HCT116 (cell line): ENCODE measurements at regions not wholly inside any gene's neighbourhood (a gene's known extent, or its start where the extent isn't known, plus 50 kb on each side); places are given as distances from the start of the nearest gene placed in this dataset.

Source experiments
- CBX3 ChIP-seq: IDR thresholded peaks from 2 replicates; pipeline ENCODE4 v1.6.1; 2012; ENCODE audit warnings: low read depth
- EGR1 ChIP-seq: IDR thresholded peaks from 2 replicates; pipeline ENCODE4 v1.6.1; 2012; ENCODE audit warnings: low read depth
- EZH2 ChIP-seq: fragments of 200-600 bp; sonication (generic); IDR thresholded peaks from 2 replicates; pipeline ENCODE4 v1.6.1; 2017; ENCODE audit warnings: antibody characterized with exemption, mixed run types
- EZH2phosphoT487 ChIP-seq: fragments of 200-600 bp; IDR thresholded peaks from 2 replicates; pipeline ENCODE4 v1.6.1; 2018; ENCODE audit warnings: antibody characterized with exemption, borderline replicate concordance
- POLR2A ChIP-seq: IDR thresholded peaks from 2 replicates; pipeline ENCODE4 v1.7.0; 2011; ENCODE audit warnings: borderline replicate concordance; ENCODE audit not compliant: insufficient read depth, insufficient read length; ENCODE audit errors: extremely low read depth
- POLR2AphosphoS5 ChIP-seq: IDR thresholded peaks from 2 replicates; pipeline ENCODE4 v1.6.1; 2011; ENCODE audit warnings: mild to moderate bottlenecking, low read depth, low read length, moderate library complexity
- RAD21 ChIP-seq: IDR thresholded peaks from 2 replicates; pipeline ENCODE4 v1.6.1; 2012; ENCODE audit warnings: low read depth, mild to moderate bottlenecking
- SRF ChIP-seq: IDR thresholded peaks from 2 replicates; pipeline ENCODE4 v1.6.1; 2012; ENCODE audit warnings: low read depth
- TCF7L2 ChIP-seq: IDR thresholded peaks from 2 replicates; pipeline ENCODE4 v1.7.0; 2011; ENCODE audit warnings: borderline replicate concordance, inconsistent platforms; ENCODE audit not compliant: insufficient read depth, insufficient read length; ENCODE audit errors: extremely low read depth
- YY1 ChIP-seq: IDR thresholded peaks from 2 replicates; pipeline ENCODE4 v1.6.1; 2011; ENCODE audit warnings: low read length, low read depth, moderate library complexity, mild to moderate bottlenecking; ENCODE audit not compliant: insufficient replicate concordance; ENCODE audit errors: extremely low read depth
- ZNF274 ChIP-seq: fragments of 200-500 bp; sonication (Bioruptor generic); IDR thresholded peaks from 2 replicates; pipeline ENCODE4 v1.6.1; 2014; ENCODE audit warnings: mild to moderate bottlenecking, low read depth, low read length, inconsistent platforms
- TF ChIP-seq, protein P1 (sequence below), 3 experiments: fragments of 200-600 bp in 1 of 3; sonication (generic) in 1 of 3; IDR thresholded peaks in 2 of 3; conservative IDR thresholded peaks in 1 of 3; 2 replicates each; pipeline ENCODE4 v1.5.1; 2012 to 2017; ENCODE audit warnings: low read depth in 2 of 3, low read length in 2 of 3, antibody characterized with exemption in 1 of 3, borderline replicate concordance in 1 of 3, control low read depth in 1 of 3, mild to moderate bottlenecking in 1 of 3, mixed read lengths in 1 of 3, mixed run types in 1 of 3, moderate library complexity in 1 of 3; ENCODE audit not compliant: insufficient read depth in 1 of 3
- TF ChIP-seq, protein P2 (sequence below): IDR thresholded peaks from 2 replicates; pipeline ENCODE4 v1.6.1; 2011; ENCODE audit warnings: mild to moderate bottlenecking, low read length, moderate library complexity; ENCODE audit not compliant: insufficient replicate concordance; ENCODE audit errors: extremely low read depth

DNA sequence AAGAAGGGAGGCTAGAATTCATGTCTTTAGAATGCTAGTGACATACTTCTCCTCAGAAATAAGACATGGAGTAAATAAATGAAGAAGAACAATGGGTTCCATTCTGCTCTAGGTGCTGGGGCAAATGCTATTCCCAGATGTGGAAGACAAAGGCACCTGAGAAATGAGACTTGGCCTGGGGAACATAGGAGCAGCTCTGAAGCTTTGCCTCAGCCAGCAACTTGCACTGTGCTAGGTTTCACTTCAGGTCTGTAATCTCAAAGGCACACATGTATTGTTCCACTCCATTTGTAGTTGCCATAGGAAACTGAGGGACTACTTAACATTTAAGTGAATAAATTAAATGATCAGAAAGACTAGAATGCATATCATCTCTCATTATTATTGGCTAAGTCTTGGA, 538.9 kb upstream of the REG3G start:
- no peak for TF ChIP-seq RAD21
- no peak for TF ChIP-seq EZH2
- TF ChIP-seq, protein P1, sequence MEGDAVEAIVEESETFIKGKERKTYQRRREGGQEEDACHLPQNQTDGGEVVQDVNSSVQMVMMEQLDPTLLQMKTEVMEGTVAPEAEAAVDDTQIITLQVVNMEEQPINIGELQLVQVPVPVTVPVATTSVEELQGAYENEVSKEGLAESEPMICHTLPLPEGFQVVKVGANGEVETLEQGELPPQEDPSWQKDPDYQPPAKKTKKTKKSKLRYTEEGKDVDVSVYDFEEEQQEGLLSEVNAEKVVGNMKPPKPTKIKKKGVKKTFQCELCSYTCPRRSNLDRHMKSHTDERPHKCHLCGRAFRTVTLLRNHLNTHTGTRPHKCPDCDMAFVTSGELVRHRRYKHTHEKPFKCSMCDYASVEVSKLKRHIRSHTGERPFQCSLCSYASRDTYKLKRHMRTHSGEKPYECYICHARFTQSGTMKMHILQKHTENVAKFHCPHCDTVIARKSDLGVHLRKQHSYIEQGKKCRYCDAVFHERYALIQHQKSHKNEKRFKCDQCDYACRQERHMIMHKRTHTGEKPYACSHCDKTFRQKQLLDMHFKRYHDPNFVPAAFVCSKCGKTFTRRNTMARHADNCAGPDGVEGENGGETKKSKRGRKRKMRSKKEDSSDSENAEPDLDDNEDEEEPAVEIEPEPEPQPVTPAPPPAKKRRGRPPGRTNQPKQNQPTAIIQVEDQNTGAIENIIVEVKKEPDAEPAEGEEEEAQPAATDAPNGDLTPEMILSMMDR (IDR thresholded peaks at IDR 0.05 in 2 of 3, conservative IDR thresholded peaks at IDR 0.05 in 1 of 3; ENCODE audit: borderline replicate concordance in 1 of 3, insufficient read depth in 1 of 3, low read depth in 2 of 3, low read length in 2 of 3): no peak
- no peak for TF ChIP-seq ZNF274
- TF ChIP-seq EZH2phosphoT487: no peak
- TF ChIP-seq YY1: no peak
- TF ChIP-seq TCF7L2: no peak
- TF ChIP-seq POLR2A: no peak
- no peak for TF ChIP-seq POLR2AphosphoS5
- no peak for TF ChIP-seq EGR1
- TF ChIP-seq CBX3: no peak
- TF ChIP-seq, protein P2, sequence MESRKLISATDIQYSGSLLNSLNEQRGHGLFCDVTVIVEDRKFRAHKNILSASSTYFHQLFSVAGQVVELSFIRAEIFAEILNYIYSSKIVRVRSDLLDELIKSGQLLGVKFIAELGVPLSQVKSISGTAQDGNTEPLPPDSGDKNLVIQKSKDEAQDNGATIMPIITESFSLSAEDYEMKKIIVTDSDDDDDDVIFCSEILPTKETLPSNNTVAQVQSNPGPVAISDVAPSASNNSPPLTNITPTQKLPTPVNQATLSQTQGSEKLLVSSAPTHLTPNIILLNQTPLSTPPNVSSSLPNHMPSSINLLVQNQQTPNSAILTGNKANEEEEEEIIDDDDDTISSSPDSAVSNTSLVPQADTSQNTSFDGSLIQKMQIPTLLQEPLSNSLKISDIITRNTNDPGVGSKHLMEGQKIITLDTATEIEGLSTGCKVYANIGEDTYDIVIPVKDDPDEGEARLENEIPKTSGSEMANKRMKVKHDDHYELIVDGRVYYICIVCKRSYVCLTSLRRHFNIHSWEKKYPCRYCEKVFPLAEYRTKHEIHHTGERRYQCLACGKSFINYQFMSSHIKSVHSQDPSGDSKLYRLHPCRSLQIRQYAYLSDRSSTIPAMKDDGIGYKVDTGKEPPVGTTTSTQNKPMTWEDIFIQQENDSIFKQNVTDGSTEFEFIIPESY: no peak
- TF ChIP-seq SRF: no peak
